ENCODE measurements at regions not wholly inside any gene's neighbourhood (a gene's known extent, or its start where the extent isn't known, plus 50 kb on each side); places are given as distances from the start of the nearest gene placed in this dataset.

GRCh38 chr2:84280873-84281272, 178.2 kb downstream of the SUCLG1 start:
- Histone ChIP-seq H3K4me3 (no peak overlapping the region), H3K36me3 (replicated peaks; ENCODE audit: insufficient read depth, low read depth) (no peaks in the 10 kb centered on the region), H3K27me3 (no peaks in the 10 kb centered on the region), H3K4me2 (no peak overlapping the region), H2AFZ (no peak overlapping the region), H3K4me1 (ENCODE audit: insufficient read depth) (no peaks in the 10 kb centered on the region), H3K79me2 (no peaks in the 10 kb centered on the region), H3K9me2 (replicated peaks; ENCODE audit: insufficient read depth) (no peaks in the 10 kb centered on the region), H3K27ac (no peak overlapping the region), H3K9me3 (ENCODE audit: low read depth) (no peaks in the 10 kb centered on the region), H4K20me1 (ENCODE audit: insufficient read depth, poor library complexity, severe bottlenecking) (no peaks in the 10 kb centered on the region)
- 73% methylated on average over 1 of the region's 1 CpG for WGBS (ENCODE audit: low lambda C conversion rate, missing lambda C conversion rate)
- no peak for DNase-seq (ENCODE audit: low spot score)
- TF ChIP-seq EZH2 (IDR thresholded peaks at IDR 0.05; ENCODE audit: borderline replicate concordance): no peak
- no peak for TF ChIP-seq CTCF (IDR thresholded peaks at IDR 0.05; ENCODE audit: poor library complexity)
- TF ChIP-seq EZH2phosphoT487 (IDR thresholded peaks at IDR 0.05; ENCODE audit: low read depth, severe bottlenecking, unreplicated experiment): no peak

GRCh38 chr2:84278386-84278785, 180.7 kb downstream of the SUCLG1 start:
- no peak overlapping the region for H3K27ac ChIP-seq
- TF ChIP-seq EZH2 (IDR thresholded peaks at IDR 0.05; ENCODE audit: borderline replicate concordance): no peak
- no peak for TF ChIP-seq CTCF (IDR thresholded peaks at IDR 0.05; ENCODE audit: poor library complexity)
- no peak overlapping the region for H3K4me2 ChIP-seq
- H3K79me2 ChIP-seq: no peaks in the 10 kb centered on the region
- no peaks in the 10 kb centered on the region for H4K20me1 ChIP-seq (ENCODE audit: insufficient read depth, poor library complexity, severe bottlenecking)
- no peaks in the 10 kb centered on the region for H3K36me3 ChIP-seq (replicated peaks; ENCODE audit: insufficient read depth, low read depth)
- no peak for DNase-seq (ENCODE audit: low spot score)
- no peak overlapping the region for H2AFZ ChIP-seq
- H3K4me3 ChIP-seq: no peak overlapping the region
- no peaks in the 10 kb centered on the region for H3K9me3 ChIP-seq (ENCODE audit: low read depth)
- H3K9me2 ChIP-seq (replicated peaks; ENCODE audit: insufficient read depth): no peaks in the 10 kb centered on the region
- WGBS (ENCODE audit: low lambda C conversion rate, missing lambda C conversion rate): 75% methylated on average over 2 of the region's 2 CpGs
- no peaks in the 10 kb centered on the region for H3K4me1 ChIP-seq (ENCODE audit: insufficient read depth)
- H3K27me3 ChIP-seq: no peaks in the 10 kb centered on the region

- TF ChIP-seq EZH2 (IDR thresholded peaks at IDR 0.05; ENCODE audit: borderline replicate concordance): no peak
- TF ChIP-seq CTCF (IDR thresholded peaks at IDR 0.05; ENCODE audit: poor library complexity): no peak
- no peak for TF ChIP-seq EZH2phosphoT487 (IDR thresholded peaks at IDR 0.05; ENCODE audit: low read depth, severe bottlenecking, unreplicated experiment)
- no peaks in the 10 kb centered on the region for H3K27me3 ChIP-seq
- H4K20me1 ChIP-seq (ENCODE audit: insufficient read depth, poor library complexity, severe bottlenecking): no peaks in the 10 kb centered on the region
- no peaks in the 10 kb centered on the region for H3K4me1 ChIP-seq (ENCODE audit: insufficient read depth)
- H3K4me2 ChIP-seq: no peak overlapping the region
- no peak overlapping the region for H3K4me3 ChIP-seq
- DNase-seq (ENCODE audit: low spot score): no peak
- H3K9me2 ChIP-seq (replicated peaks; ENCODE audit: insufficient read depth): no peaks in the 10 kb centered on the region
- no peak overlapping the region for H3K27ac ChIP-seq
- no peaks in the 10 kb centered on the region for H3K9me3 ChIP-seq (ENCODE audit: low read depth)
- no peaks in the 10 kb centered on the region for H3K79me2 ChIP-seq
- H2AFZ ChIP-seq: no peak overlapping the region
- H3K36me3 ChIP-seq (replicated peaks; ENCODE audit: insufficient read depth, low read depth): no peaks in the 10 kb centered on the region
Observed at GRCh38 chr2:84276590-84277255, 182.4 kb downstream of the SUCLG1 start.

DNA sequence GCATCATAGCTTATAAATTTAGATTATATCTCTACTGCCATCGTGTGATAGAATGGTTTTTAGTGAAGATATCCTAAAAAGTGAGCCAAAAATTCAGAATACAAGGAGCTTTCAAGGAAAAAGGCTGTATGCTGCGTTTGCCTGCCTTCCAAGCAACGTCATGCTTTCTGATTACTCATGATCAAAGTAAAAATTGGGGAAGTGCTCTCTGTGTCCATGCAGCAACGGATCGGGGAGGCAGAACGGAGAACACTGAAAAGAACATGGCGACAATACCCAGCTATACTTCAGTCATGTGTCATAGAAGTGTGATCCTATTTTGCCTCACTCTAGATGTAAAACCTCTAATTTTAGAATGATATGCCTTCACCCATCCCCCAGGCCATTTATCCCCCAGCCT, 185.7 kb downstream of the SUCLG1 start:
- TF ChIP-seq EZH2 (IDR thresholded peaks at IDR 0.05; ENCODE audit: borderline replicate concordance) (no peak), EZH2phosphoT487 (IDR thresholded peaks at IDR 0.05; ENCODE audit: low read depth, severe bottlenecking, unreplicated experiment) (no peak), CTCF (IDR thresholded peaks at IDR 0.05; ENCODE audit: poor library complexity) (no peak)
- DNase-seq (ENCODE audit: low spot score): no peak
- H3K4me3 ChIP-seq: no peak overlapping the region
- H3K9me2 ChIP-seq (replicated peaks; ENCODE audit: insufficient read depth): no peaks in the 10 kb centered on the region
- H3K27me3 ChIP-seq: no peaks in the 10 kb centered on the region
- no peaks in the 10 kb centered on the region for H3K9me3 ChIP-seq (ENCODE audit: low read depth)
- WGBS (ENCODE audit: low lambda C conversion rate, missing lambda C conversion rate): 93% methylated on average over 7 of the region's 7 CpGs
- H3K79me2 ChIP-seq: no peaks in the 10 kb centered on the region
- no peaks in the 10 kb centered on the region for H4K20me1 ChIP-seq (ENCODE audit: insufficient read depth, poor library complexity, severe bottlenecking)
- no peaks in the 10 kb centered on the region for H3K4me1 ChIP-seq (ENCODE audit: insufficient read depth)
- H3K4me2 ChIP-seq: no peak overlapping the region
- no peak overlapping the region for H3K27ac ChIP-seq
- no peaks in the 10 kb centered on the region for H3K36me3 ChIP-seq (replicated peaks; ENCODE audit: insufficient read depth, low read depth)
- H2AFZ ChIP-seq: no peak overlapping the region
